ENCODE measurements at regions not wholly inside any gene's neighbourhood (a gene's known extent, or its start where the extent isn't known, plus 50 kb on each side); places are given as distances from the start of the nearest gene placed in this dataset.

DNA sequence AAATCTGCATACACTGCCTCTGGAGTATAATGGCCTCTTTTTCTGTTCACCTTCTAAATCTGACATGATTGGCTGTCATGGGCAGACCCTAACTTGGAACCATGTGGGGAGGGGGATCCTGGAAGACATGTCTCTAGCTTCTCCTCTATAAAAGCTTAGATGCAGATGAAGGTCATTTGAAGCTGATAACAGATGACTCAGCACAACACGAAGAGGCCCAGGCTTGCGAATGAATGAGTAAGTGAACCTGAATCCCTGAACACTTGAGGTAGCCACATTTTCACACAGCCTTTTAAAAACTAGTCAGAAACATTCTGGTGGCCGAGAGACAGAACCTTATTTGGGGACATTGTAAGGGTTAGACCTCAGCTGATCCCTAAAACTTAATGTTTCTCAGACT is 282.6 kb downstream of the ELAVL2 start:
- TF ChIP-seq, protein P1, sequence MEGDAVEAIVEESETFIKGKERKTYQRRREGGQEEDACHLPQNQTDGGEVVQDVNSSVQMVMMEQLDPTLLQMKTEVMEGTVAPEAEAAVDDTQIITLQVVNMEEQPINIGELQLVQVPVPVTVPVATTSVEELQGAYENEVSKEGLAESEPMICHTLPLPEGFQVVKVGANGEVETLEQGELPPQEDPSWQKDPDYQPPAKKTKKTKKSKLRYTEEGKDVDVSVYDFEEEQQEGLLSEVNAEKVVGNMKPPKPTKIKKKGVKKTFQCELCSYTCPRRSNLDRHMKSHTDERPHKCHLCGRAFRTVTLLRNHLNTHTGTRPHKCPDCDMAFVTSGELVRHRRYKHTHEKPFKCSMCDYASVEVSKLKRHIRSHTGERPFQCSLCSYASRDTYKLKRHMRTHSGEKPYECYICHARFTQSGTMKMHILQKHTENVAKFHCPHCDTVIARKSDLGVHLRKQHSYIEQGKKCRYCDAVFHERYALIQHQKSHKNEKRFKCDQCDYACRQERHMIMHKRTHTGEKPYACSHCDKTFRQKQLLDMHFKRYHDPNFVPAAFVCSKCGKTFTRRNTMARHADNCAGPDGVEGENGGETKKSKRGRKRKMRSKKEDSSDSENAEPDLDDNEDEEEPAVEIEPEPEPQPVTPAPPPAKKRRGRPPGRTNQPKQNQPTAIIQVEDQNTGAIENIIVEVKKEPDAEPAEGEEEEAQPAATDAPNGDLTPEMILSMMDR (IDR thresholded peaks at IDR 0.05), result no peak
- no peak for TF ChIP-seq POLR2A (IDR thresholded peaks at IDR 0.05)

Measured in tibial nerve (tissue), 3 donors.